Mammary epithelial cell (primary cell): ENCODE measurements at regions not wholly inside any gene's neighbourhood (a gene's known extent, or its start where the extent isn't known, plus 50 kb on each side); places are given as distances from the start of the nearest gene placed in this dataset.

ENCODE experiments used
- CTCF ChIP-seq, 2 donors: IDR thresholded peaks in 1 of 2; conservative IDR thresholded peaks in 1 of 2; 2 replicates each; pipeline ENCODE4 v1.5.1; 2011 to 2012; ENCODE audit warnings: inconsistent platforms in 2 of 2, low read length in 2 of 2, mild to moderate bottlenecking in 2 of 2, control low read depth in 1 of 2, low read depth in 1 of 2; ENCODE audit not compliant: insufficient read depth in 1 of 2; ENCODE audit errors: extremely low read depth in 1 of 2
- EZH2 ChIP-seq: IDR thresholded peaks from 2 replicates; pipeline ENCODE4 v1.6.1; 2012; ENCODE audit warnings: low read length, inconsistent platforms, borderline replicate concordance

- no peak for TF ChIP-seq CTCF (conservative IDR thresholded peaks at IDR 0.05 in 1 of 2, IDR thresholded peaks at IDR 0.05 in 1 of 2; ENCODE audit: extremely low read depth in 1 of 2, insufficient read depth in 1 of 2, low read depth in 1 of 2, low read length in 2 of 2)
- no peak for TF ChIP-seq EZH2
Measured at GRCh38 chr2:163801486-163801885, 65.7 kb upstream of the FIGN start.
